Osteoblast (primary cell): ENCODE measurements at regions not wholly inside any gene's neighbourhood (a gene's known extent, or its start where the extent isn't known, plus 50 kb on each side); places are given as distances from the start of the nearest gene placed in this dataset.

ENCODE experiments used
- DNase-seq: peaks from one replicate; pipeline ENCODE4 v3.0.0; 2011; ENCODE audit warnings: low spot score, mixed read lengths; ENCODE audit not compliant: insufficient read length; ENCODE audit errors: missing footprints
- H2AFZ ChIP-seq: 2 replicates; pipeline ENCODE4 v1.6.0; 2011; ENCODE audit warnings: mild to moderate bottlenecking, low read length
- H3K27ac ChIP-seq: 2 replicates; pipeline ENCODE4 v1.5.1; 2011; ENCODE audit warnings: mild to moderate bottlenecking, low read depth, low read length, moderate library complexity
- H3K27me3 ChIP-seq: 2 replicates; pipeline ENCODE4 v1.6.0; 2012; ENCODE audit warnings: mild to moderate bottlenecking, control low read depth, inconsistent platforms, low read length, moderate library complexity; ENCODE audit not compliant: insufficient read depth
- H3K36me3 ChIP-seq: 2 replicates; pipeline ENCODE4 v1.5.1; 2011; ENCODE audit warnings: mild to moderate bottlenecking, low read length, control low read depth, moderate library complexity; ENCODE audit not compliant: insufficient read depth
- H3K4me1 ChIP-seq: 2 replicates; pipeline ENCODE4 v1.5.1; 2011; ENCODE audit warnings: mild to moderate bottlenecking, low read length, control low read depth, moderate library complexity; ENCODE audit not compliant: insufficient read depth
- H3K4me2 ChIP-seq: 2 replicates; pipeline ENCODE4 v1.6.0; 2011; ENCODE audit warnings: mild to moderate bottlenecking, low read length; ENCODE audit not compliant: insufficient read depth
- H3K4me3 ChIP-seq: fragments of 200-600 bp; sonication (generic); 3 replicates; pipeline ENCODE4 v1.5.1; 2012; ENCODE audit warnings: mild to moderate bottlenecking, low read length, inconsistent platforms; ENCODE audit not compliant: insufficient read depth
- H3K79me2 ChIP-seq: 2 replicates; pipeline ENCODE4 v1.6.0; 2012; ENCODE audit warnings: mild to moderate bottlenecking, low read length, control low read depth, inconsistent platforms; ENCODE audit not compliant: insufficient read depth
- H3K9me3 ChIP-seq: 2 replicates; pipeline ENCODE4 v1.5.1; 2011; ENCODE audit warnings: low read depth, low read length, control low read depth
- H4K20me1 ChIP-seq: 2 replicates; pipeline ENCODE4 v1.6.0; 2012; ENCODE audit warnings: mild to moderate bottlenecking, low read length, control low read depth; ENCODE audit not compliant: insufficient read depth
- CTCF ChIP-seq: IDR thresholded peaks from 2 replicates; pipeline ENCODE4 v1.5.1; 2011; ENCODE audit warnings: mild to moderate bottlenecking, low read depth, low read length, moderate library complexity; ENCODE audit errors: extremely low read depth

- peak; percentile 66 for DNase-seq
- peaks cover 54% of the 10 kb centered on the region for H3K4me1 ChIP-seq
Measured at GRCh38 chr1:55716151-55716550, 501.0 kb upstream of the USP24 start.

GRCh38 chr1:55714230-55714629 is 499.1 kb upstream of the USP24 start:
- Histone ChIP-seq H4K20me1 (no peaks in the 10 kb centered on the region), H3K4me3 (no peak overlapping the region), H2AFZ (no peak overlapping the region), H3K4me1 (peaks cover 39% of the 10 kb centered on the region), H3K27ac (no peak overlapping the region), H3K27me3 (no peaks in the 10 kb centered on the region), H3K79me2 (no peaks in the 10 kb centered on the region), H3K36me3 (no peaks in the 10 kb centered on the region), H3K9me3 (no peaks in the 10 kb centered on the region), H3K4me2 (no peak overlapping the region)
- no peak for TF ChIP-seq CTCF
- DNase-seq, result no peak

More at GRCh38 chr1:55716151-55716550, 501.0 kb upstream of the USP24 start:
- Histone ChIP-seq H3K4me2 (peak overlapping the region; percentile 0), H3K9me3 (no peaks in the 10 kb centered on the region), H2AFZ (peak overlapping the region; percentile 7), H4K20me1 (no peaks in the 10 kb centered on the region), H3K36me3 (no peaks in the 10 kb centered on the region), H3K4me3 (no peak overlapping the region), H3K27me3 (no peaks in the 10 kb centered on the region), H3K79me2 (no peaks in the 10 kb centered on the region), H3K27ac (peak overlapping the region; percentile 98)
- no peak for TF ChIP-seq CTCF

GRCh38 chr1:55713516-55713915 is 498.4 kb upstream of the USP24 start:
- H3K79me2 ChIP-seq, result no peaks in the 10 kb centered on the region
- no peaks in the 10 kb centered on the region for H3K36me3 ChIP-seq
- no peaks in the 10 kb centered on the region for H3K9me3 ChIP-seq
- no peak for TF ChIP-seq CTCF
- no peak for DNase-seq
- peaks cover 34% of the 10 kb centered on the region for H3K4me1 ChIP-seq
- H3K27ac ChIP-seq, result no peak overlapping the region
- H3K4me3 ChIP-seq, result no peak overlapping the region
- no peaks in the 10 kb centered on the region for H4K20me1 ChIP-seq
- H2AFZ ChIP-seq, result no peak overlapping the region
- no peak overlapping the region for H3K4me2 ChIP-seq
- H3K27me3 ChIP-seq, result no peaks in the 10 kb centered on the region

- Histone ChIP-seq H3K27me3 (no peaks in the 10 kb centered on the region), H4K20me1 (no peaks in the 10 kb centered on the region), H3K4me2 (no peak overlapping the region), H3K27ac (no peak overlapping the region), H3K36me3 (no peaks in the 10 kb centered on the region), H3K4me1 (peaks cover 20% of the 10 kb centered on the region), H3K79me2 (no peaks in the 10 kb centered on the region), H2AFZ (no peak overlapping the region), H3K9me3 (no peaks in the 10 kb centered on the region), H3K4me3 (no peak overlapping the region)
- no peak for TF ChIP-seq CTCF
- DNase-seq, result no peak
Measured at GRCh38 chr1:55712148-55712547, 497.0 kb upstream of the USP24 start.
